ENCODE measurements at regions not wholly inside any gene's neighbourhood (a gene's known extent, or its start where the extent isn't known, plus 50 kb on each side); places are given as distances from the start of the nearest gene placed in this dataset.

DNA sequence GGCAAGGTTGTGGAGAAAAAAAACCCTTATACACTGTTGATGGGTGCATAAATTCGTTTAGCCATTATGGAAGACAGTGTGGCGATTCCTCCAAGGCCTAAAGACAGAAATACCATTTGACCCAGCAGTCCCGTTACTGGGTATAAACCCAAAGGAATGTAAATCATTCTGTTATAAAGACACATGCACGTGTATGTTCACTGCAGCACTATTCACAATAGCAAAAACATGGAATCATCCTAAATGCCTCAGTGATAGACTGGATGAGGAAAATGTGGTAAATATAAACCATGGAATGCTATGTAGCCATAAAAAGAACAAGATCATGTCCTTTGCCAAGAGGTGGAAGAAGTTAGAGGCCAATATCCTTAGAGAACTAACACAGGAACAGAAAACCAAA, 119.9 kb upstream of the PRR16 start:
- TF ChIP-seq SMAD3 (CRISPR knock-in tag; conservative IDR thresholded peaks at IDR 0.05) (no peak), MCM3 (IDR thresholded peaks at IDR 0.05) (no peak), ZNF253 (CRISPR knock-in tag; conservative IDR thresholded peaks at IDR 0.05) (no peak), ZNF232 (CRISPR knock-in tag; IDR thresholded peaks at IDR 0.05) (no peak), RBBP5 (IDR thresholded peaks at IDR 0.05; ENCODE audit: borderline replicate concordance, insufficient read depth, low read length, poor library complexity, severe bottlenecking) (no peak), PML (IDR thresholded peaks at IDR 0.05; ENCODE audit: low read length) (no peak), PTBP1 (IDR thresholded peaks at IDR 0.05; ENCODE audit: low read depth, low read length) (no peak), ZNF507 (tag; conservative IDR thresholded peaks at IDR 0.05) (no peak), EWSR1 (IDR thresholded peaks at IDR 0.05; ENCODE audit: borderline replicate concordance, low read depth, partially characterized antibody) (no peak), ZNF384 (IDR thresholded peaks at IDR 0.05; ENCODE audit: low read depth, low read length) (no peak), ETV5 (CRISPR knock-in tag; IDR thresholded peaks at IDR 0.05; ENCODE audit: low read depth) (no peak), HCFC1 (IDR thresholded peaks at IDR 0.05; ENCODE audit: low read depth, low read length) (no peak), ZFX (CRISPR knock-in tag; IDR thresholded peaks at IDR 0.05) (no peak)
- TF ChIP-seq, protein P1, sequence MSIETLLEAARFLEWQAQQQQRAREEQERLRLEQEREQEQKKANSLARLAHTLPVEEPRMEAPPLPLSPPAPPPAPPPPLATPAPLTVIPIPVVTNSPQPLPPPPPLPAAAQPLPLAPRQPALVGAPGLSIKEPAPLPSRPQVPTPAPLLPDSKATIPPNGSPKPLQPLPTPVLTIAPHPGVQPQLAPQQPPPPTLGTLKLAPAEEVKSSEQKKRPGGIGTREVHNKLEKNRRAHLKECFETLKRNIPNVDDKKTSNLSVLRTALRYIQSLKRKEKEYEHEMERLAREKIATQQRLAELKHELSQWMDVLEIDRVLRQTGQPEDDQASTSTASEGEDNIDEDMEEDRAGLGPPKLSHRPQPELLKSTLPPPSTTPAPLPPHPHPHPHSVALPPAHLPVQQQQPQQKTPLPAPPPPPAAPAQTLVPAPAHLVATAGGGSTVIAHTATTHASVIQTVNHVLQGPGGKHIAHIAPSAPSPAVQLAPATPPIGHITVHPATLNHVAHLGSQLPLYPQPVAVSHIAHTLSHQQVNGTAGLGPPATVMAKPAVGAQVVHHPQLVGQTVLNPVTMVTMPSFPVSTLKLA (conservative IDR thresholded peaks at IDR 0.05): no peak
- TF ChIP-seq, protein P2, sequence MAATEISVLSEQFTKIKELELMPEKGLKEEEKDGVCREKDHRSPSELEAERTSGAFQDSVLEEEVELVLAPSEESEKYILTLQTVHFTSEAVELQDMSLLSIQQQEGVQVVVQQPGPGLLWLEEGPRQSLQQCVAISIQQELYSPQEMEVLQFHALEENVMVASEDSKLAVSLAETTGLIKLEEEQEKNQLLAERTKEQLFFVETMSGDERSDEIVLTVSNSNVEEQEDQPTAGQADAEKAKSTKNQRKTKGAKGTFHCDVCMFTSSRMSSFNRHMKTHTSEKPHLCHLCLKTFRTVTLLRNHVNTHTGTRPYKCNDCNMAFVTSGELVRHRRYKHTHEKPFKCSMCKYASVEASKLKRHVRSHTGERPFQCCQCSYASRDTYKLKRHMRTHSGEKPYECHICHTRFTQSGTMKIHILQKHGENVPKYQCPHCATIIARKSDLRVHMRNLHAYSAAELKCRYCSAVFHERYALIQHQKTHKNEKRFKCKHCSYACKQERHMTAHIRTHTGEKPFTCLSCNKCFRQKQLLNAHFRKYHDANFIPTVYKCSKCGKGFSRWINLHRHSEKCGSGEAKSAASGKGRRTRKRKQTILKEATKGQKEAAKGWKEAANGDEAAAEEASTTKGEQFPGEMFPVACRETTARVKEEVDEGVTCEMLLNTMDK (IDR thresholded peaks at IDR 0.05; ENCODE audit: borderline replicate concordance, insufficient read depth, low read depth, low read length, poor library complexity, severe bottlenecking): no peak
- TF ChIP-seq, protein P3, sequence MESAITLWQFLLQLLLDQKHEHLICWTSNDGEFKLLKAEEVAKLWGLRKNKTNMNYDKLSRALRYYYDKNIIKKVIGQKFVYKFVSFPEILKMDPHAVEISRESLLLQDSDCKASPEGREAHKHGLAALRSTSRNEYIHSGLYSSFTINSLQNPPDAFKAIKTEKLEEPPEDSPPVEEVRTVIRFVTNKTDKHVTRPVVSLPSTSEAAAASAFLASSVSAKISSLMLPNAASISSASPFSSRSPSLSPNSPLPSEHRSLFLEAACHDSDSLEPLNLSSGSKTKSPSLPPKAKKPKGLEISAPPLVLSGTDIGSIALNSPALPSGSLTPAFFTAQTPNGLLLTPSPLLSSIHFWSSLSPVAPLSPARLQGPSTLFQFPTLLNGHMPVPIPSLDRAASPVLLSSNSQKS (CRISPR knock-in tag; IDR thresholded peaks at IDR 0.05): no peak
- no peaks in the 10 kb centered on the region for H3K27me3 ChIP-seq (ENCODE audit: control insufficient read depth in 2 of 2, insufficient read depth in 2 of 2, low read length in 2 of 2)
- POLR2A ChIA-PET: no interaction called here
- BruUV-seq (replicated peaks): no TSS peak
- intact Hi-C loops (cut with micrococcal nuclease) (no loop called here), in situ Hi-C loops (cut with MboI) (no loop called here)
- H3K4me3 ChIP-seq: no peak overlapping the region
- no peaks in the 10 kb centered on the region for H3K4me1 ChIP-seq (replicated peaks in 1 of 2; ENCODE audit: control insufficient read depth in 2 of 2, insufficient read depth in 2 of 2, low read length in 2 of 2)
- 21% methylated on average over 4 of the region's 4 CpGs for WGBS (ENCODE audit: insufficient coverage, low coverage, missing lambda C conversion rate)
- ATAC-seq (no peak), DNase-seq (ENCODE audit: extremely low read depth in 1 of 4, low spot score in 3 of 4) (no peak), FAIRE-seq (no peak)
- H2AFZ ChIP-seq (ENCODE audit: low read depth, low read length): no peak overlapping the region
- no peaks in the 10 kb centered on the region for H3K36me3 ChIP-seq (ENCODE audit: control insufficient read depth, insufficient read depth, low read length)
- H3K9ac ChIP-seq (ENCODE audit: insufficient read depth in 1 of 2, low read depth in 2 of 2, low read length in 2 of 2): no peak overlapping the region
- CTCF ChIA-PET (ENCODE audit: low intra/inter-chr PET ratio): no interaction called here
- no peaks in the 10 kb centered on the region for H4K20me1 ChIP-seq (replicated peaks; ENCODE audit: control insufficient read depth, insufficient read depth, low read length)
- H3K79me2 ChIP-seq (ENCODE audit: control insufficient read depth, insufficient read depth, low read length): no peaks in the 10 kb centered on the region
- H3K9me1 ChIP-seq (ENCODE audit: control insufficient read depth, insufficient read depth, low read length): no peaks in the 10 kb centered on the region
- H3K27ac ChIP-seq (ENCODE audit: extremely low read depth, low read depth, low read length): no peak overlapping the region
- H3K4me2 ChIP-seq (ENCODE audit: insufficient read depth, low read length): no peak overlapping the region
- no peaks in the 10 kb centered on the region for H3K9me3 ChIP-seq (replicated peaks; ENCODE audit: control insufficient read depth, insufficient read depth, low read depth, low read length)

All from K562 (cell line).